Neural crest cell (in vitro differentiated cells): ENCODE measurements at regions not wholly inside any gene's neighbourhood (a gene's known extent, or its start where the extent isn't known, plus 50 kb on each side); places are given as distances from the start of the nearest gene placed in this dataset.
"Not testable (repeated sequence)": the region's sequence is repeated elsewhere in the genome, so short reads cannot be mapped to it uniquely, and the experiment has no call there.

Experiments
- DNase-seq: peaks from one replicate; pipeline ENCODE4 v3.0.0; 2021; ENCODE audit warnings: low read depth, mixed read lengths, low spot score
- H3K27ac Mint-ChIP-seq: one replicate; pipeline ENCODE4 v1.8.0; 2021; ENCODE audit warnings: mild to moderate bottlenecking, mixed read lengths; ENCODE audit not compliant: unreplicated experiment
- H3K27me3 Mint-ChIP-seq: 2 replicates; pipeline ENCODE4 v1.8.0; 2021; ENCODE audit warnings: low read depth, mild to moderate bottlenecking, mixed read lengths
- H3K36me3 Mint-ChIP-seq: 2 replicates; pipeline ENCODE4 v1.8.0; 2021; ENCODE audit warnings: low read depth, mild to moderate bottlenecking, mixed read lengths
- H3K4me1 Mint-ChIP-seq: 2 replicates; pipeline ENCODE4 v1.8.0; 2021; ENCODE audit warnings: mixed read lengths
- H3K4me3 Mint-ChIP-seq: one replicate; pipeline ENCODE4 v1.8.0; 2021; ENCODE audit warnings: mild to moderate bottlenecking, mixed read lengths
- H3K9me3 Mint-ChIP-seq: 2 replicates; pipeline ENCODE4 v1.8.0; 2021; ENCODE audit warnings: mixed read lengths
- TF ChIP-seq, protein P1 (sequence below): fragments of 200-600 bp; sonication (generic); conservative IDR thresholded peaks from 2 replicates; pipeline ENCODE4 v1.5.0; 2021; ENCODE audit warnings: antibody characterized with exemption, mild to moderate bottlenecking

DNA sequence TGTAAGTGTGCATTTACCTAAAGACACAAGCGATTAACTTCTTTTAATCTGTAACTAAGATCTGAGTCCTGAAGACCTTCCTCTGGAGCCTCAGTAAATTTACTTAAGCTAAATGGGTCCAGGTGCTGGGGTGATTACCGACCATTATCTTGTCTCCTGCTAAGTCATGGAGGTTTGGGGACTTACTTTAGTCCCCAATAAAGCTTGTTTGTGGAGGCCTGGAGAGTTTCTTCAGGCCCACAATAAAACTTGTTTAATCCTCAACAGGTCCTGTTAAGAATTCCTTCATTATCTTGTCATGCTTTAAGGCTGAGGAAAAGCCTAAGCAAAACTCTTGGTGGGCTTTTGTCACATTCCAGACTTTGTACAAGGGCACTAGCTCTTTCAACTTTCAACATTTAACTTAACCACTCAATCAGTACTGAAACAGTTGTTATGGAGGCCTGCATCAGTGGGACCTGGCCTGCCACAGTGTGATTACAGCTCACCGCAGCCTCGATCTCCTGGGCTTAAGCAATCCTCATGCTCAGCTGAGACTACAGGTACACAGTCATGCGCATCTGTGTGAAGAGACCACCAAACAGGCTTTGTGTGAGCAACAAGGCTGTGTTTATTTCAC, 84.0 kb downstream of the FMO4 start:
- H3K27me3 Mint-ChIP-seq, result no peaks in the 10 kb centered on the region
- H3K9me3 Mint-ChIP-seq, result peaks cover 5% of the 10 kb centered on the region
- no peak for DNase-seq
- TF ChIP-seq, protein P1, sequence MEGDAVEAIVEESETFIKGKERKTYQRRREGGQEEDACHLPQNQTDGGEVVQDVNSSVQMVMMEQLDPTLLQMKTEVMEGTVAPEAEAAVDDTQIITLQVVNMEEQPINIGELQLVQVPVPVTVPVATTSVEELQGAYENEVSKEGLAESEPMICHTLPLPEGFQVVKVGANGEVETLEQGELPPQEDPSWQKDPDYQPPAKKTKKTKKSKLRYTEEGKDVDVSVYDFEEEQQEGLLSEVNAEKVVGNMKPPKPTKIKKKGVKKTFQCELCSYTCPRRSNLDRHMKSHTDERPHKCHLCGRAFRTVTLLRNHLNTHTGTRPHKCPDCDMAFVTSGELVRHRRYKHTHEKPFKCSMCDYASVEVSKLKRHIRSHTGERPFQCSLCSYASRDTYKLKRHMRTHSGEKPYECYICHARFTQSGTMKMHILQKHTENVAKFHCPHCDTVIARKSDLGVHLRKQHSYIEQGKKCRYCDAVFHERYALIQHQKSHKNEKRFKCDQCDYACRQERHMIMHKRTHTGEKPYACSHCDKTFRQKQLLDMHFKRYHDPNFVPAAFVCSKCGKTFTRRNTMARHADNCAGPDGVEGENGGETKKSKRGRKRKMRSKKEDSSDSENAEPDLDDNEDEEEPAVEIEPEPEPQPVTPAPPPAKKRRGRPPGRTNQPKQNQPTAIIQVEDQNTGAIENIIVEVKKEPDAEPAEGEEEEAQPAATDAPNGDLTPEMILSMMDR, result no peak
- no peaks in the 10 kb centered on the region for H3K36me3 Mint-ChIP-seq
- H3K27ac Mint-ChIP-seq, result no peak overlapping the region
- no peaks in the 10 kb centered on the region for H3K4me1 Mint-ChIP-seq
- no peak overlapping the region for H3K4me3 Mint-ChIP-seq

DNA sequence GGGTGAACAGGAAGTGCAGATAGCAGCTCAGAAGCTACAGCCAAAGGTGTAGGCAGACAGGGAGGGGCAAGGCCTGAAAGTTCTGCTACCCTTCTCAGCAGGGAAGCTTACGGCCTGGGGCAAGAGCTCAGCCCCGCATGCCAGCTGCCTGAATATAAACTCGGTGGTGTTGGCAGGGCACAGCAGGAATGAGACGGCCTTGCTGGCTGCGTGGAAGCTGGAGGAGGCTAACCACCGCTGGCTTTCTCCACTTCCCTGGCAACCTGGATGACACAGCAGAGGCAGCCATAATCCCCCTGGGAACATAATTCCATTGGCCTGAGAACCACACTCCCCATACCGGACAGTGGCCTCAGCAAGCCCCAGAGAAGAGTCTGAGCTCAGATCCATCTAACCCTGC, 81.9 kb upstream of the PRRC2C start:
- H3K4me1 Mint-ChIP-seq, result no peaks in the 10 kb centered on the region
- no peaks in the 10 kb centered on the region for H3K27me3 Mint-ChIP-seq
- no peak overlapping the region for H3K4me3 Mint-ChIP-seq
- peaks cover 4% of the 10 kb centered on the region for H3K9me3 Mint-ChIP-seq
- no peak for DNase-seq
- TF ChIP-seq, protein P1, result no peak
- no peaks in the 10 kb centered on the region for H3K36me3 Mint-ChIP-seq
- peak overlapping the region; percentile 92 for H3K27ac Mint-ChIP-seq

DNA sequence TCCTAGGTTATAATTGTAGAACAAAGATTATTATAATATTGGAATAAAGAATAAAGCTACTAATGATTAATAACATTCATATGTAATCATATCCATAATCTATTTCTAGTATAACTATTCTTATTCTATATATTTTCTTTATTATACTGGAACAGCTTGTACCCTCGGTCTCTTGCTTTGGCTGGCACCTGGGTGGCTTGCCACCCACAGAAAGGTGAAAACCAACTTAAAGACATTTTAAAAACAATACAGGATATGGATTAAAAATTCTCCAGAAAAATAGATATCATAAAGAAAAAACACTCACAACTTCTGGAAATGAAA, 80.0 kb upstream of the PRRC2C start:
- peaks cover 3% of the 10 kb centered on the region for H3K9me3 Mint-ChIP-seq
- H3K4me3 Mint-ChIP-seq, result no peak overlapping the region
- H3K27me3 Mint-ChIP-seq, result no peaks in the 10 kb centered on the region
- no peak overlapping the region for H3K27ac Mint-ChIP-seq
- no peak for DNase-seq
- no peaks in the 10 kb centered on the region for H3K36me3 Mint-ChIP-seq
- H3K4me1 Mint-ChIP-seq, result no peaks in the 10 kb centered on the region
- TF ChIP-seq, protein P1, result no peak

DNA sequence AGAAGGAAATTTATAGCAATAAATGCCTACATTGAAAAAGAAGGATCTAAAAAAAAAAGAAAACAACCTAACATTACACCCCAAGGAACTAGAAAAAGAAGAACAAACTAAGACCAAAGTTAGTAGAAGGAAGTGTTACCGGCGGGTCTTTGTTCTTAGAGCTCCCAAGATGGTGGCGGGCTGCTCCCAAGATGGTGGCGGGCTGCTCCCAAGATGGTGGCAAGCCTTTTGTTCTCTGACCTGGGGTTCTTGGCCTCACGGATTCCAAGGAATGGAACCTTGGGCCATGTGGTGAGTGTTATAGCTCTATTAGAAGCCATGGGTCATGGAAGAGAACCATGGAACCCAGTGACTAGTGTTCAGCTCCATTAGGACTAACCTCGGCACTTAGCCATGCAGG, 71.8 kb upstream of the PRRC2C start:
- H3K36me3 Mint-ChIP-seq, H3K4me3 Mint-ChIP-seq, H3K27me3 Mint-ChIP-seq, DNase-seq, H3K4me1 Mint-ChIP-seq, H3K27ac Mint-ChIP-seq, H3K9me3 Mint-ChIP-seq: not testable (repeated sequence)

DNA sequence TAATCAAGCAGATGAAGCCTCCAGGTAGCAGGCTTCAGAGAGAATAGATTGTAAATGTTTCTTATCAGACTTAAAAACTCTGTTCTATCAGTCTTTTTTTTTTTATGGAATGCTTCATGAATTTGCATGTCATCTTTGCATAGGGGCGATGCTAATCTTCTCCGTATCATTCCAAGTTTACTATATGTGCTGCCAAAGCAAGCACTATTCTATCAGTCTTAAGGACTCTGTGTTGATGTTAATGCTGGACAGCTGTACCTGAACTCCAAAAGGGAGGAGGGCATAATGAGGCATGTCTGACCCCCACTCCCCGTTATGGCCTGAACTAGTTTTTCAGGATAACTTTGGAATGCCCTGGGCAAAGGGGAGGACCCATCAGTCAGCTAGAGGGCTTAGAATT, 66.8 kb upstream of the PRRC2C start:
- no peak overlapping the region for H3K27ac Mint-ChIP-seq
- no peak for DNase-seq
- no peak overlapping the region for H3K4me3 Mint-ChIP-seq
- H3K9me3 Mint-ChIP-seq, result peaks cover 4% of the 10 kb centered on the region
- no peaks in the 10 kb centered on the region for H3K4me1 Mint-ChIP-seq
- H3K27me3 Mint-ChIP-seq, result no peaks in the 10 kb centered on the region
- H3K36me3 Mint-ChIP-seq, result no peaks in the 10 kb centered on the region
- TF ChIP-seq, protein P1, result no peak

DNA sequence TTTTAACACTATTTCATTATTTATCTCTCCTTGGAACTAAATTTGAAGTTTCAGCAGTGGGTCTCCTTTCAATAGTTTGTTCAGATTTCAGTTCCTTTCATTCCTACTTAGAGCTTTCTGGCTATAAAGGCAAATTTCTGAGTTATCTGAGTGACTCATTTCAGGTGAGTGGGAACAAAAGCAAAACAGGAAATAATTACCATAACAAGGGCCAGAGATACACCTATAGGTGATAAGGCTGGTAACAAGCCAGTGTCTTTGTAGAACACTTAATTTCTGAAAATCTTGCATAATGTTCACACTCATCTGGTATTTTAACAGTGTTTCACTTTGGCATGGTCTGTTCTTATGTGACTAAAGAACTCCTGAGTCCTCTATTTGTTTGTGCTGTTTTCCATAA, 64.5 kb upstream of the PRRC2C start:
- Mint-ChIP-seq H3K9me3 (no peaks in the 10 kb centered on the region), H3K36me3 (no peaks in the 10 kb centered on the region), H3K27ac (no peak overlapping the region), H3K4me1 (no peaks in the 10 kb centered on the region), H3K27me3 (no peaks in the 10 kb centered on the region), H3K4me3 (no peak overlapping the region)
- DNase-seq, result no peak
- TF ChIP-seq, protein P1, result no peak
